ENCODE measurements at regions not wholly inside any gene's neighbourhood (a gene's known extent, or its start where the extent isn't known, plus 50 kb on each side); places are given as distances from the start of the nearest gene placed in this dataset.

- TF ChIP-seq EZH2 (IDR thresholded peaks at IDR 0.05; ENCODE audit: insufficient read depth, poor library complexity, severe bottlenecking) (no peak), EZH2phosphoT487 (IDR thresholded peaks at IDR 0.05; ENCODE audit: insufficient read depth, low read depth) (no peak)
Measured at GRCh38 chr2:226228080-226228479, 571.5 kb downstream of the IRS1 start.

All from GM23248 (cell line).